Smooth muscle cell (in vitro differentiated cells): ENCODE measurements at regions not wholly inside any gene's neighbourhood (a gene's known extent, or its start where the extent isn't known, plus 50 kb on each side); places are given as distances from the start of the nearest gene placed in this dataset.

Source experiments
- DNase-seq: peaks from one replicate; lab custom pipeline; 2025; ENCODE audit not compliant: unreplicated experiment; lab: John Stamatoyannopoulos, UW
- H2AFZ ChIP-seq: fragments of 200-600 bp; sonication (generic); 2 replicates; pipeline ENCODE4 v1.6.0; 2016; ENCODE audit warnings: antibody characterized with exemption, low read depth, mild to moderate bottlenecking
- H3F3A ChIP-seq: fragments of 200-600 bp; sonication (generic); 2 replicates; pipeline ENCODE4 v1.6.0; 2017; ENCODE audit warnings: antibody characterized with exemption, low read depth
- H3K27ac ChIP-seq: fragments of 200-600 bp; sonication (generic); 2 replicates; pipeline ENCODE4 v1.5.1; 2016; ENCODE audit warnings: low read depth, mild to moderate bottlenecking
- H3K27me3 ChIP-seq: fragments of 200-600 bp; sonication (generic); 2 replicates; pipeline ENCODE4 v1.6.1; 2016; ENCODE audit warnings: low read depth, mild to moderate bottlenecking
- H3K36me3 ChIP-seq: fragments of 200-600 bp; sonication (generic); 2 replicates; pipeline ENCODE4 v1.5.1; 2016; ENCODE audit warnings: low read depth
- H3K4me1 ChIP-seq: fragments of 200-600 bp; sonication (generic); 2 replicates; pipeline ENCODE4 v1.5.1; 2016; ENCODE audit warnings: low read depth
- H3K4me2 ChIP-seq: fragments of 200-600 bp; sonication (generic); 2 replicates; pipeline ENCODE4 v1.6.0; 2016; ENCODE audit warnings: mild to moderate bottlenecking
- H3K4me3 ChIP-seq: fragments of 200-600 bp; sonication (generic); 2 replicates; pipeline ENCODE4 v1.5.1; 2016; ENCODE audit warnings: mild to moderate bottlenecking
- H3K79me2 ChIP-seq: fragments of 200-600 bp; sonication (generic); 2 replicates; pipeline ENCODE4 v1.6.0; 2016; ENCODE audit warnings: low read depth, mild to moderate bottlenecking
- H3K9ac ChIP-seq: fragments of 200-600 bp; sonication (generic); 2 replicates; pipeline ENCODE4 v1.6.0; 2016; ENCODE audit warnings: low read depth
- H3K9me3 ChIP-seq: fragments of 200-600 bp; sonication (generic); replicated peaks from 2 replicates; pipeline ENCODE4 v1.5.1; 2016; ENCODE audit warnings: low read depth
- H4K20me1 ChIP-seq: fragments of 200-600 bp; sonication (generic); 2 replicates; pipeline ENCODE4 v1.6.0; 2016; ENCODE audit warnings: low read depth
- CTCF ChIP-seq: fragments of 200-600 bp; sonication (generic); IDR thresholded peaks from 2 replicates; pipeline ENCODE4 v1.5.1; 2017; ENCODE audit warnings: borderline replicate concordance, mild to moderate bottlenecking, antibody characterized with exemption; ENCODE audit not compliant: insufficient read depth, poor library complexity, severe bottlenecking
- WGBS: methylation state at CpG from one replicate; pipeline ENCODE4 v1.1.7; 2016; ENCODE audit warnings: low lambda C conversion rate; 5-methylcytosine and 5-hydroxymethylcytosine counted together

GRCh38 chr6:168783720-168784119 is 342.7 kb downstream of the SMOC2 start:
- whole genome bisulfite sequencing, result 91% methylated on average over 11 of the region's 11 CpGs
- H3K4me1 ChIP-seq, result no peaks in the 10 kb centered on the region

DNA sequence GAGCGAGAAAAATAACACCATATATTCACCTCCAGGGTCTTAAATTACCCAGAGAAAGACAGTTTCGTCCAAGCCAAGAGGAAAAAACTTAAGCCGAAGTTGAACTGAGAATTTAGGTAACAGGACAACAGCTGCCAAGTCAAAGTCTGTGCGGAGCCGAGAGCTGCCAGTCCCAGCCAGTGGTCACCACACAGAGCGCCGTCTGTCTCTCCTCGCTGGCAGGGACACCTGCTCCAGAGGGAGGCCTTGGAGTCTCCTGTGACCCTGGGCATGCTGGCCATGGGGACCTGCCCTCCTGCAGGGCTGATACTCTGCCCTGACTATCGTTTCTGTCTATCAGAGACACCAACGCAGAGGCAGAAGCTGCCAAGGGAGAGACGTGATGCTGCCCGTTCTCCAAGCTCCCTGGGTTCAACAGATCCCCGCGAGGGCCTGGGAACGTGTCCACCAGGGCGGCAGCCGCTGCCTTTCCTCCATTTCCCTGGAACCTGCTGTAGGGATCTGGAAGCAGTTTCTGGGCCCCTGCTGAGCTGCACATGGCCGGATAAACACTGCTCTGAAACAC is 341.3 kb downstream of the SMOC2 start:
- DNase-seq, result no peak
- Histone ChIP-seq H3K27ac (no peak overlapping the region), H3K27me3 (no peaks in the 10 kb centered on the region), H3K4me1 (no peaks in the 10 kb centered on the region), H3K79me2 (no peaks in the 10 kb centered on the region), H3K4me3 (no peak overlapping the region), H2AFZ (no peak overlapping the region), H3K9ac (no peak overlapping the region), H3F3A (no peaks in the 10 kb centered on the region), H3K4me2 (no peak overlapping the region), H3K36me3 (no peaks in the 10 kb centered on the region), H4K20me1 (no peaks in the 10 kb centered on the region), H3K9me3 (no peaks in the 10 kb centered on the region)
- TF ChIP-seq CTCF, result no peak
- WGBS, result 89% methylated on average over 18 of the region's 18 CpGs

More at GRCh38 chr6:168783720-168784119, 342.7 kb downstream of the SMOC2 start:
- no peaks in the 10 kb centered on the region for H3K9me3 ChIP-seq
- no peaks in the 10 kb centered on the region for H3K79me2 ChIP-seq
- no peaks in the 10 kb centered on the region for H4K20me1 ChIP-seq
- DNase-seq, result no peak
- no peak overlapping the region for H3K4me2 ChIP-seq
- H3F3A ChIP-seq, result no peaks in the 10 kb centered on the region
- H3K4me3 ChIP-seq, result no peak overlapping the region
- H3K36me3 ChIP-seq, result no peaks in the 10 kb centered on the region
- no peak overlapping the region for H3K27ac ChIP-seq
- H3K27me3 ChIP-seq, result no peaks in the 10 kb centered on the region
- no peak for TF ChIP-seq CTCF
- no peak overlapping the region for H2AFZ ChIP-seq
- H3K9ac ChIP-seq, result no peak overlapping the region

- no peaks in the 10 kb centered on the region for H3K9me3 ChIP-seq
- H3K4me2 ChIP-seq, result no peak overlapping the region
- 76% methylated on average over 7 of the region's 7 CpGs for WGBS
- no peak overlapping the region for H3K4me3 ChIP-seq
- no peaks in the 10 kb centered on the region for H3F3A ChIP-seq
- TF ChIP-seq CTCF, result no peak
- H3K27me3 ChIP-seq, result no peaks in the 10 kb centered on the region
- H3K79me2 ChIP-seq, result no peaks in the 10 kb centered on the region
- no peak overlapping the region for H2AFZ ChIP-seq
- no peak for DNase-seq
- no peaks in the 10 kb centered on the region for H4K20me1 ChIP-seq
- no peak overlapping the region for H3K9ac ChIP-seq
- H3K27ac ChIP-seq, result no peak overlapping the region
- H3K4me1 ChIP-seq, result no peaks in the 10 kb centered on the region
- H3K36me3 ChIP-seq, result no peaks in the 10 kb centered on the region
Measured at GRCh38 chr6:168778201-168778600, 337.2 kb downstream of the SMOC2 start.

GRCh38 chr6:168774381-168774780 is 333.4 kb downstream of the SMOC2 start:
- H3K79me2 ChIP-seq, result no peaks in the 10 kb centered on the region
- H2AFZ ChIP-seq, result no peak overlapping the region
- no peak overlapping the region for H3K4me2 ChIP-seq
- no peak for DNase-seq
- TF ChIP-seq CTCF, result no peak
- H3K27ac ChIP-seq, result no peak overlapping the region
- H3K9me3 ChIP-seq, result no peaks in the 10 kb centered on the region
- no peaks in the 10 kb centered on the region for H3K4me1 ChIP-seq
- H4K20me1 ChIP-seq, result no peaks in the 10 kb centered on the region
- no peak overlapping the region for H3K4me3 ChIP-seq
- no peaks in the 10 kb centered on the region for H3K36me3 ChIP-seq
- no peak overlapping the region for H3K9ac ChIP-seq
- H3K27me3 ChIP-seq, result no peaks in the 10 kb centered on the region
- no peaks in the 10 kb centered on the region for H3F3A ChIP-seq
